ENCODE measurements at regions not wholly inside any gene's neighbourhood (a gene's known extent, or its start where the extent isn't known, plus 50 kb on each side); places are given as distances from the start of the nearest gene placed in this dataset.

DNA sequence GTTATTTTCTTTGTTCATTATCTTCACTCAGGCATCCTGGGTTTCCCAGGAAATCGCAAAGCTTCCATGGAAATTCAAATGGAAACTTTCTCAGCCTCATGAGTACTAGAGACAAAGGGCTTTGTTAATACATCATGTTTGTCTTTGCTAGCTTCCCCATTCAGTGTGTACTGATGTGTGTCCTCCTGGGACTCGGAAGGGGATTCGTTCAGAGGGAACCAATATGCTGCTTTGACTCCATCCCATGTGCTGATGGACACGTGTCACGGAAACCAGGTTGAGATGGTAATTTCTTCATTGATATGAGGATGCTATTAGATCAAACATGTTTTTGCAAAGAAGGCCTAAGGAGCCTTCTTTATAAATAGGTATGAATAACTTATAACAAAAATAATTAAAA lies 87.0 kb upstream of the KCNAB1 start:
- Histone ChIP-seq H3K27me3 (replicated peaks; ENCODE audit: insufficient read depth) (no peaks in the 10 kb centered on the region), H3K36me3 (no peaks in the 10 kb centered on the region), H3K27ac (no peak overlapping the region), H3K4me3 (no peak overlapping the region), H3K4me1 (ENCODE audit: control insufficient read depth in 1 of 2, low read depth in 2 of 2) (no peaks in the 10 kb centered on the region), H3K9me3 (no peaks in the 10 kb centered on the region)
- no peak for ATAC-seq (ENCODE audit: insufficient number of reproducible peaks, low FRiP score, low read depth)
- TF ChIP-seq, protein P1, sequence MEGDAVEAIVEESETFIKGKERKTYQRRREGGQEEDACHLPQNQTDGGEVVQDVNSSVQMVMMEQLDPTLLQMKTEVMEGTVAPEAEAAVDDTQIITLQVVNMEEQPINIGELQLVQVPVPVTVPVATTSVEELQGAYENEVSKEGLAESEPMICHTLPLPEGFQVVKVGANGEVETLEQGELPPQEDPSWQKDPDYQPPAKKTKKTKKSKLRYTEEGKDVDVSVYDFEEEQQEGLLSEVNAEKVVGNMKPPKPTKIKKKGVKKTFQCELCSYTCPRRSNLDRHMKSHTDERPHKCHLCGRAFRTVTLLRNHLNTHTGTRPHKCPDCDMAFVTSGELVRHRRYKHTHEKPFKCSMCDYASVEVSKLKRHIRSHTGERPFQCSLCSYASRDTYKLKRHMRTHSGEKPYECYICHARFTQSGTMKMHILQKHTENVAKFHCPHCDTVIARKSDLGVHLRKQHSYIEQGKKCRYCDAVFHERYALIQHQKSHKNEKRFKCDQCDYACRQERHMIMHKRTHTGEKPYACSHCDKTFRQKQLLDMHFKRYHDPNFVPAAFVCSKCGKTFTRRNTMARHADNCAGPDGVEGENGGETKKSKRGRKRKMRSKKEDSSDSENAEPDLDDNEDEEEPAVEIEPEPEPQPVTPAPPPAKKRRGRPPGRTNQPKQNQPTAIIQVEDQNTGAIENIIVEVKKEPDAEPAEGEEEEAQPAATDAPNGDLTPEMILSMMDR (IDR thresholded peaks at IDR 0.05): no peak
- no peak for DNase-seq (ENCODE audit: low spot score)

DNA sequence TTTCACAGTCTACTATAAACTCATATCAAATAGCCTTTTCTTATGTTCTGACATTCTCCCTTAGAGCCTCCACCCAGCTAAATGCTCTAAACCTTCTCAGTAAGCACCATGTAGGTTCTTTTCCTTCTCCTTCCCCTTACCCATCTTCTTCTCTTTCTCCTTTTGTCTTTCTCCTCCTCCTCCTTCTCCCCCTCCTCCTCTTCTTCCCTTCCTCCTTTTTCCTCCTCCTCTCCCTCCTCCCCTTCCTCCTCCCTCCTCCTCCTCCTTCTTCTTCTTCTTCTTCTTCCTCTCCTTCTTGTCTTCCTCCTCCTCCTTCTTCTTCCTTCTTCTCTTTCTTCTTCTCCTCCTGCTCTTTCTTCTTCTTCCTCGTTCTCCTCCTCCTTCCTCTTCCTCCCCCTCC lies 85.2 kb upstream of the KCNAB1 start:
- no peaks in the 10 kb centered on the region for H3K36me3 ChIP-seq
- no peaks in the 10 kb centered on the region for H3K27me3 ChIP-seq (replicated peaks; ENCODE audit: insufficient read depth)
- H3K9me3 ChIP-seq: no peaks in the 10 kb centered on the region
- H3K27ac ChIP-seq: no peak overlapping the region
- DNase-seq (ENCODE audit: low spot score) (no peak), ATAC-seq (ENCODE audit: insufficient number of reproducible peaks, low FRiP score, low read depth) (no peak)
- no peaks in the 10 kb centered on the region for H3K4me1 ChIP-seq (ENCODE audit: control insufficient read depth in 1 of 2, low read depth in 2 of 2)
- H3K4me3 ChIP-seq: no peak overlapping the region
- TF ChIP-seq, protein P1 (IDR thresholded peaks at IDR 0.05): no peak

DNA sequence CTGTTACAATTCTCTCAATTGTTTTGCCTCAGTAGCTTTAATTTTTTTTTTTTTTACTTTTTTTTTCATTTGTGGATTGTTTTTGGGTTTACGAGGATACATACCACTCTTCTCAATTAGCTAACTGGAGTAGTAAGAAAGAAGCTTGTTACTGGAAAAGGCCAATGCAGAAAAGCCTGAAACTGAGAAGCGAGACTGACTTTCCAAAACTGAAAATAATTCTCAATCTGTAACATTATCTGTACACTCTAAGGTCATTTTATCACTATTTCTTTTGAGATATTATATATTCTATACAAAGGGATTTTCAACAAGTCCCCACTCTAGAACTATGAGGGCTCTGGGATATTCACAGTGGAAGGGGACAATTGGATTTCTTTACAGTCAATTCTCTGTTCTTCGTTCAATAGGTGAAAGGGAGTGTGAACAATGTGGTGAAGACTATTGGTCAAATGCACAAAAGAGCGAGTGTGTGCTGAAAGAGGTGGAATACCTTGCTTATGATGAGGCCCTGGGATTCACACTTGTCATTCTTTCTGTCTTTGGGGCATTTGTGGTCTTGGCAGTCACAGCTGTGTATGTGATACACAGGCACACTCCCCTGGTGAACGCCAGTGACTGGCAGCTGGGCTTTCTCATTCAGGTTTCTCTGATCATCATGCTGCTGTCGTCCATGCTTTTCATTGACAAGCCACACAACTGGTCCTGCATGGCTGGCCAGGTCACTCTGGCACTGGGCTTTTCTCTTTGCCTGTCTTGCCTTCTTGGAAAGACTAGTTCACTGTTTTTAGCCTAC lies 83.9 kb upstream of the KCNAB1 start:
- Histone ChIP-seq H3K4me1 (ENCODE audit: control insufficient read depth in 1 of 2, low read depth in 2 of 2) (no peaks in the 10 kb centered on the region), H3K9me3 (no peaks in the 10 kb centered on the region), H3K27ac (no peak overlapping the region), H3K27me3 (replicated peaks; ENCODE audit: insufficient read depth) (no peaks in the 10 kb centered on the region), H3K4me3 (no peak overlapping the region), H3K36me3 (no peaks in the 10 kb centered on the region)
- DNase-seq (ENCODE audit: low spot score): no peak
- no peak for ATAC-seq (ENCODE audit: insufficient number of reproducible peaks, low FRiP score, low read depth)
- TF ChIP-seq, protein P1 (IDR thresholded peaks at IDR 0.05): no peak

DNA sequence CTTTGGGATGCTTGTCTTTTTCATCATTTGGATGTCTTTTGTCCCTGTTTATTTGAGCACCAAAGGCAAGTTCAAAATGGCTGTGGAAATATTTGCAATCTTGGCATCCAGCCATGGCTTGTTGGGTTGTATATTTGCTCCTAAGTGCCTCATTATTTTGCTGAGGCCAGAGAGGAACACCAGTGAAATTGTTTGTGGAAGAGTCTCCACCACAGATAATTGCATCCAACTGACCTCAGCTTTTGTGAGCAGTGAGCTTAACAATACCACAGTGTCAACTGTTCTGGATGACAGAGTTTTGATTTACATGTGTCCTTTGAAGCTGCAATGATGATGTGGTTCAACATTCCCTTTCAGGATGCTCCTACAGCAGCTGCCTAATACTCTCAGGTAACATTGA lies 83.0 kb upstream of the KCNAB1 start:
- Histone ChIP-seq H3K4me3 (no peak overlapping the region), H3K27ac (no peak overlapping the region), H3K36me3 (no peaks in the 10 kb centered on the region), H3K4me1 (ENCODE audit: control insufficient read depth in 1 of 2, low read depth in 2 of 2) (no peaks in the 10 kb centered on the region), H3K9me3 (no peaks in the 10 kb centered on the region), H3K27me3 (replicated peaks; ENCODE audit: insufficient read depth) (no peaks in the 10 kb centered on the region)
- TF ChIP-seq, protein P1 (IDR thresholded peaks at IDR 0.05): no peak
- DNase-seq (ENCODE audit: low spot score) (no peak), ATAC-seq (ENCODE audit: insufficient number of reproducible peaks, low FRiP score, low read depth) (no peak)

DNA sequence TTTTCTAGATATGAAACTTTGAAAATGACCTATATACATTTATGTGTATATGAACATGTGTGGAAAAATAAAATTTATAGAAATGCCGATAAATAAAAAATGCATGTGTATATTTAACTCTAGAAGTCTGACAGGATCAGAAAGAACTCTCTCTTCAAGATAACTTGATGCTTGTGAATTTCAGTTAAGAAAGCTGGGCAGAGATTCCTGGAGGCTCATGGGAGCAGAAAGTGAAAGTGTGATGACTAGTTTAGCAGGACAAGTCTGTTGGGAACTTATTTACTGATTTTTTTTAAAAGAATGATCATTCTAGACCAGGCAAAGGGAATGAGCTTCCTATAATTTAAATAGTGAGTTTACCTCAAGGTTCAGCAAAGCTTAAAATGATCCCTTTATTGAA lies 81.5 kb upstream of the KCNAB1 start:
- Histone ChIP-seq H3K27me3 (replicated peaks; ENCODE audit: insufficient read depth) (no peaks in the 10 kb centered on the region), H3K9me3 (no peaks in the 10 kb centered on the region), H3K4me1 (ENCODE audit: control insufficient read depth in 1 of 2, low read depth in 2 of 2) (no peaks in the 10 kb centered on the region), H3K4me3 (peak overlapping the region; percentile 5), H3K36me3 (no peaks in the 10 kb centered on the region), H3K27ac (no peak overlapping the region)
- ATAC-seq (ENCODE audit: insufficient number of reproducible peaks, low FRiP score, low read depth): no peak
- no peak for DNase-seq (ENCODE audit: low spot score)
- TF ChIP-seq, protein P1 (IDR thresholded peaks at IDR 0.05): no peak

Data from thoracic aorta (tissue), 2 donors.